PC-9 (cell line): ENCODE measurements at regions not wholly inside any gene's neighbourhood (a gene's known extent, or its start where the extent isn't known, plus 50 kb on each side); places are given as distances from the start of the nearest gene placed in this dataset.

Experiments used
- EZH2 ChIP-seq: fragments of 200-600 bp; sonication (generic); IDR thresholded peaks from 2 replicates; pipeline ENCODE4 v1.8.0; 2017; ENCODE audit warnings: antibody characterized with exemption, low read depth
- TF ChIP-seq, protein P1 (sequence below): fragments of 200-600 bp; sonication (generic); conservative IDR thresholded peaks from 2 replicates; pipeline ENCODE4 v1.6.1; 2017; ENCODE audit warnings: mixed run types, antibody characterized with exemption, mild to moderate bottlenecking, moderate library complexity

DNA sequence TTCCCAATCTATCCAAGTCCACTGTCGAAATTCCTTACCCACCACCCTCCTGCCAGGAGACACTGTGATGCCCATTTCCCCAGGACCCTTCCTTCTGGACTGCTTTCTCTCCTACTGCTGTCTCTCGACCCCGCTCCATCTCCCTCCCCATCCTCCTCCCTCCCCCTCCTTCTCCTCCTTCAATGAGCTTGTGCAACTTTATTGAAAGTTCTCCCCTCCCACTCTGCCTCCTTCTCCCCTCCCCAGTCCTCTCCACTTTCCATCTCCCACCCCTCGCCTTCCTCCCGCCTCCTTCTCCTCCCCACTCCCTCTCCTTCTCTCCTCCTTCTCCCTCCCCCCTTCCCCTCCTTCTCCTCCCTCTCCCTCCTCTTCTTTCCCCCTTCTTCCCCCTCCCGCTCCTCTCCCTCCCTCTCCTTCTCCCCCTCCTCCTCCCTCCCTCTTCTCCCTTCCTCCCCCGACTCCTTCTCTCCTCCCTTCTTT lies 116.6 kb upstream of the FAT1 start:
- TF ChIP-seq, protein P1, sequence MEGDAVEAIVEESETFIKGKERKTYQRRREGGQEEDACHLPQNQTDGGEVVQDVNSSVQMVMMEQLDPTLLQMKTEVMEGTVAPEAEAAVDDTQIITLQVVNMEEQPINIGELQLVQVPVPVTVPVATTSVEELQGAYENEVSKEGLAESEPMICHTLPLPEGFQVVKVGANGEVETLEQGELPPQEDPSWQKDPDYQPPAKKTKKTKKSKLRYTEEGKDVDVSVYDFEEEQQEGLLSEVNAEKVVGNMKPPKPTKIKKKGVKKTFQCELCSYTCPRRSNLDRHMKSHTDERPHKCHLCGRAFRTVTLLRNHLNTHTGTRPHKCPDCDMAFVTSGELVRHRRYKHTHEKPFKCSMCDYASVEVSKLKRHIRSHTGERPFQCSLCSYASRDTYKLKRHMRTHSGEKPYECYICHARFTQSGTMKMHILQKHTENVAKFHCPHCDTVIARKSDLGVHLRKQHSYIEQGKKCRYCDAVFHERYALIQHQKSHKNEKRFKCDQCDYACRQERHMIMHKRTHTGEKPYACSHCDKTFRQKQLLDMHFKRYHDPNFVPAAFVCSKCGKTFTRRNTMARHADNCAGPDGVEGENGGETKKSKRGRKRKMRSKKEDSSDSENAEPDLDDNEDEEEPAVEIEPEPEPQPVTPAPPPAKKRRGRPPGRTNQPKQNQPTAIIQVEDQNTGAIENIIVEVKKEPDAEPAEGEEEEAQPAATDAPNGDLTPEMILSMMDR = no peak
- TF ChIP-seq EZH2 = no peak
